Activated naive CD8-positive, alpha-beta T cell treated with anti-CD3 and anti-CD28 coated beads for 36 hours (primary cell): ENCODE measurements at regions not wholly inside any gene's neighbourhood (a gene's known extent, or its start where the extent isn't known, plus 50 kb on each side); places are given as distances from the start of the nearest gene placed in this dataset.
"Not testable (repeated sequence)": the region's sequence is repeated elsewhere in the genome, so short reads cannot be mapped to it uniquely, and the experiment has no call there.

Experiments used
- DNase-seq: peaks from one replicate; pipeline ENCODE4 v3.0.0; 2021
- H3K27ac Mint-ChIP-seq: one replicate; pipeline ENCODE4 v1.8.0; 2022; ENCODE audit warnings: mild to moderate bottlenecking, moderate library complexity, mixed read lengths
- H3K27me3 Mint-ChIP-seq: one replicate; pipeline ENCODE4 v1.8.0; 2022; ENCODE audit warnings: mild to moderate bottlenecking, mixed read lengths
- H3K36me3 Mint-ChIP-seq: one replicate; pipeline ENCODE4 v1.8.0; 2021; ENCODE audit warnings: mild to moderate bottlenecking, mixed read lengths
- H3K4me1 Mint-ChIP-seq: one replicate; pipeline ENCODE4 v1.8.0; 2021; ENCODE audit warnings: mixed read lengths
- H3K4me3 Mint-ChIP-seq: one replicate; pipeline ENCODE4 v1.8.0; 2022; ENCODE audit warnings: mild to moderate bottlenecking, moderate library complexity, mixed read lengths
- H3K9me3 Mint-ChIP-seq: one replicate; pipeline ENCODE4 v1.8.0; 2022; ENCODE audit warnings: mixed read lengths

DNA sequence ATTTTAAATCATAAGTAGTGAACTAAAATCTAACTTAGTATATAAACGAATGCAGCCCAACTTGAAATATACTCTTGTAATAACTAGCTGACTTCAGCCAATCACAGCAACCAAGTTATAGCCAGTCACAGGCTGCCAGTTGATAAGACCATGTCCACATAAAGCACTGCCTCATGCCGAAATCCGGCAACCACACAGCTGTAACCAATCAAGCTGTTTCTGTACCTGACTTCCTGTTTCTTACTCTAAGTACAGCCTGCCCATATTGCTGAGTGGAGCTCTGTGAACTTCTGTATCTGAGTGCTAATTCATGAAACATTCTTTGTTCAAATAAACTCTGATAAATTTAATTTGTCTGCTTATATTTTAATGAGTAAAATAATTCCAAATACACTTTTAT, 805.3 kb upstream of the EPHA5 start:
- DNase-seq, result no peak
- H3K4me1 Mint-ChIP-seq, result no peaks in the 10 kb centered on the region
- no peak overlapping the region for H3K4me3 Mint-ChIP-seq
- no peaks in the 10 kb centered on the region for H3K36me3 Mint-ChIP-seq
- no peak overlapping the region for H3K27ac Mint-ChIP-seq
- peaks cover 12% of the 10 kb centered on the region for H3K9me3 Mint-ChIP-seq
- H3K27me3 Mint-ChIP-seq, result no peaks in the 10 kb centered on the region

DNA sequence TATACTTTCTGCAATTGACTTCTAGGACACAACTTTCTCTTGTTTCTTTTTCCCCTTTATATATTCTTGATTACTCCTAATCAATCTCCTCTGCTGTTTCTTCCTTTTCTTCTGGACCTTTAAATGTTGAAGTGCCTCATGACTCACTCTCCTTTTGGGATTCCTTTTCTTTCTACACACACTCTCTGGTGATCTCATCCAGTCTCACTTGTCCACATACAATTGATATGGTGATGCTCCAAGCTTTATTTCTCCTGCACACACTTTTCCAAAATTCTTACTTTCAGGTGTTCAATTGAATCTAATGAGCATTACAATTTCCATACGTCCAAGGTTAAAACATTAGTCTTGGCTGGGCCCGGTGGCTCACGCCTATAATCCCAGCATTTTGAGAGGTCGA, 794.8 kb upstream of the EPHA5 start:
- Mint-ChIP-seq H3K9me3 (peaks cover 15% of the 10 kb centered on the region), H3K36me3 (no peaks in the 10 kb centered on the region)

DNA sequence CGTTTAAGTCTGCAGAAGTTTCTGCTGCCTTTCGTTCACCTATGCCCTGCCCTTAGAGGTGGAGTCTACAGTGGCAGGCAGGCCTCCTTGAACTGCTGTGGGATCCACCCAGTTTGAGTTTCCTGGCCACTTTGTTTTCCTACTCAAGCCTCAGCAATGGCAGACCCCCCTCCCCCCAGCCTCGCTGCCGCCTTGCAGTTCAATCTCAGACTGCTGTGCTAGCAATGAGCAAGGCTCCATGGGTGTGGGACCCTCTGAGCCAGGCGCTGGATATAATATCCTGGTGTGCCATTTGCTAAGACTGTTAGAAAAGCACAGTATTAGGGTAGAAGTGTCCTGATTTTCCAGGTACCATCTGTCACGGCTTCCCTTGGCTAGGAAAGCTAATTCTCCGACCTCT, 792.6 kb upstream of the EPHA5 start:
- H3K9me3 Mint-ChIP-seq, result peaks cover 17% of the 10 kb centered on the region
- not testable (repeated sequence) for H3K27me3 Mint-ChIP-seq, H3K36me3 Mint-ChIP-seq, DNase-seq, H3K4me3 Mint-ChIP-seq, H3K4me1 Mint-ChIP-seq, H3K27ac Mint-ChIP-seq

More for the DNA sequence above, 794.8 kb upstream of the EPHA5 start:
- Mint-ChIP-seq H3K27ac (no peak overlapping the region), H3K4me1 (no peaks in the 10 kb centered on the region), H3K4me3 (no peak overlapping the region), H3K27me3 (no peaks in the 10 kb centered on the region)
- DNase-seq, result no peak

DNA sequence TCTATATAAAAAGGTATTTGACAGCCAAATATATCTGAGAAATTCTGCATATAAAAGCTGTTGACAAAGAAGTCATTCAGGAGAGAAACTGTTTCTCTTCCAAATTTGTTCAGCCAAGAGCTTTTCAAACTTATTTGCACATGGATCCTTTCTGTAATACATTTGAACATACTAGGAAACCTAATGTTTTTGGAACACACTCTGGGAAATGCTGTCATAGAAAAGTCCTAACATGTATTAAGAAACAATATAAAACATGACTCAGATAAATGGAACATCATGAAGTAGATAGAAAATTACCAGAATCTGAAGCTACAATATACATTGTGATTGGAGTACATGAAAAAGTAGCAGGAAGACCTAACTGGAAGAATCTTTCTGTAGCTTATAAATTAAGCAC, 781.5 kb upstream of the EPHA5 start:
- Mint-ChIP-seq H3K27ac (no peak overlapping the region), H3K27me3 (no peaks in the 10 kb centered on the region), H3K4me3 (no peak overlapping the region), H3K4me1 (no peaks in the 10 kb centered on the region), H3K9me3 (peaks cover 5% of the 10 kb centered on the region), H3K36me3 (no peaks in the 10 kb centered on the region)
- no peak for DNase-seq

DNA sequence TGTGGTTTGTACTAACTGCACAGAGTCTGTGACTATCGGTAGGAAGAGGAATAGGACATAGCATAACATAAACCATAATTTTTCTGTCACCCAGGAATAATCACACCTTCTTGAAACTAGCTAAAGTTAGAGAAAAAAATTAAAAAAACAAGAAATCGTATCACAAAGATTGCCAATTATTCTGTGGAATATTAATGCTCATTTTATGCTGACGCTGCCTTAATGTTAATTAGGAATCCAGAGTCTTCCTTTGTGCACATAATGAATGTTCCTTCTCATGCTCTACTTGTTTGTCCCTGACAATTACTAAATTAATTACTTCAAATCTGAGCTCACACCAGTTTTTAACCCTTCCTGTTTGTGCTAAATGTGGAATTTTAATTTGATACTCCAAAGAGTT, 772.7 kb upstream of the EPHA5 start:
- H3K4me1 Mint-ChIP-seq, result no peaks in the 10 kb centered on the region
- H3K36me3 Mint-ChIP-seq, result no peaks in the 10 kb centered on the region
- DNase-seq, result no peak
- H3K9me3 Mint-ChIP-seq, result peaks cover 2% of the 10 kb centered on the region
- no peaks in the 10 kb centered on the region for H3K27me3 Mint-ChIP-seq
- H3K27ac Mint-ChIP-seq, result no peak overlapping the region
- H3K4me3 Mint-ChIP-seq, result no peak overlapping the region

DNA sequence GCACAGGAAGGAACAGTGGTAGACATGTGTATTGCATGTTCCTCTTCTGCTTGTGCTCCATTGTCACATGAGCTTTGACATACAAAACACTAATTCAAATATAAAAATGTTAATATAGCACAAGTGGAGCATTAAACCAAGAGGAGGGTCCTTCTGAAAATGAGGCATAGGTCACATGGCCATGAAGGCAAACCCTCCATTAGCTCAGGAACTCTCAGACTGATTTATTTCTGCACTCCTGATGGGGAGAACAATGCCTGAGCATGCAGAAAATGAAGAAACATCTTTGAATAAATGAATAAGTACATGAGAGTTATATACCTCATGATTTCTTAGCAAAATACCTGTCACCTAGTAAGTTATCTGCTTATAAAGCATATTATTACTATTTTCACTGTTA, 769.2 kb upstream of the EPHA5 start:
- Mint-ChIP-seq H3K27me3 (no peaks in the 10 kb centered on the region), H3K9me3 (peaks cover 5% of the 10 kb centered on the region), H3K27ac (no peak overlapping the region)

DNA sequence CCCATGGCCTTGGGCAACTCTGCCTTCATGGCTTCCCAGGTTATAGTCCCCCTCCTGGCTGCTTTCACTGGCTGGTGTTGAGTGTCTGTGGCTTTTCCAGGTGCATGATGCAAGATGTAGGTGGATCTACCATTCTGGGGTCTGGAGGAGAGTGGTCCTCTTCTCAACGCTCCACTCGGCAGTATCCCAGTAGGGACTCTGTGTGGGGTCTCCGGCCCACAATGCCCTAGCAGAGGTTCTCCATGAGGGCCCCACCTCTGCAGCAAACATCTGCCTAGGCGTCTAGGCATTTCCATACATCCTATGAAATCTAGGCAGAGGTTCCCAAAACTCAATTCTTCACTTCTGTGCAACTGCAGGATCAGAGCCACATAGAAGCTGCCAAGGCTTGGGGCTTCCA, 763.4 kb upstream of the EPHA5 start:
- H3K4me1 Mint-ChIP-seq, result no peaks in the 10 kb centered on the region
- no peak overlapping the region for H3K4me3 Mint-ChIP-seq
- DNase-seq, result no peak
- peaks cover 7% of the 10 kb centered on the region for H3K9me3 Mint-ChIP-seq
- no peaks in the 10 kb centered on the region for H3K27me3 Mint-ChIP-seq
- H3K36me3 Mint-ChIP-seq, result no peaks in the 10 kb centered on the region
- H3K27ac Mint-ChIP-seq, result no peak overlapping the region

More for the DNA sequence above, 769.2 kb upstream of the EPHA5 start:
- Mint-ChIP-seq H3K36me3 (no peaks in the 10 kb centered on the region), H3K4me3 (no peak overlapping the region), H3K4me1 (no peaks in the 10 kb centered on the region)
- no peak for DNase-seq

DNA sequence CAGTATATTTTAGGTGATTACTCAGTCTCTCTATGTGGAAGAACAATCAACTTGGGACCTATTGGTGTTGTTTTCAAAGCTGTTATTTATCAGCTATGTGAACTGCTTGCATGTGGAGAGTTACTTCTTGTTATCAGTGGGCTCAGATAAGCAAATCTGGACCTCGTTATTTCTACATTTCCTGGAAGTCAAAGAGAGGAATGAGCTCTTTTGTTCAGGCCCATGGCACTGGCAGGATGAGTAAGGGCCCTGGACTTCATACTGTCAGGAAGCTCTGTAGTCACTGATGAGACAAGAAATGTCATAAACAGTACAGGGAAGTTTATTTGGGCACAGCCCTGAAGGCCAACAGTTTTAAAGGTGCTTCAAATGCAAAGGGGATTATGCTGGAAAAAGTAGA, 760.6 kb upstream of the EPHA5 start:
- Mint-ChIP-seq H3K27ac (no peak overlapping the region), H3K4me3 (no peak overlapping the region)
- no peak for DNase-seq

DNA sequence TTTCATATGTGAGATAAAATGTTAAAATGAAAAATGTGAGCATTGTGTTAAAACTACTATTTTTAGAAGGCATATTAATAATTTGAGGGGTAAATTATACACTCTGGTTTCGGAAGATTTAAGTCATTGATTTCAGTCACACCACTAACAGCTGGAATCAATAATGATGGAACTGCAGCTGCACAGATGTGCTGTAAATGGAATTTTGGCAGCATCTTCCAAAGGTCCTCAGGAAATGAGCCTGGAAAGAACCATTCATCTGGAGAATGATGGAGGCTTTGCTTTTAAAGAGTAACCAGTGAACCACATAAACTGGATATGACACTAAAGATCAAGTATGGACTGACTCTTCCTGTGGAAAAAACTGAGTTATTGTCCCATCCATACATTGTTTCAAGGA, 759.0 kb upstream of the EPHA5 start:
- Mint-ChIP-seq H3K4me3 (no peak overlapping the region), H3K36me3 (no peaks in the 10 kb centered on the region)

More for the DNA sequence above, 760.6 kb upstream of the EPHA5 start:
- no peaks in the 10 kb centered on the region for H3K36me3 Mint-ChIP-seq
- H3K27me3 Mint-ChIP-seq, result no peaks in the 10 kb centered on the region
- H3K4me1 Mint-ChIP-seq, result no peaks in the 10 kb centered on the region
- peaks cover 5% of the 10 kb centered on the region for H3K9me3 Mint-ChIP-seq

DNA sequence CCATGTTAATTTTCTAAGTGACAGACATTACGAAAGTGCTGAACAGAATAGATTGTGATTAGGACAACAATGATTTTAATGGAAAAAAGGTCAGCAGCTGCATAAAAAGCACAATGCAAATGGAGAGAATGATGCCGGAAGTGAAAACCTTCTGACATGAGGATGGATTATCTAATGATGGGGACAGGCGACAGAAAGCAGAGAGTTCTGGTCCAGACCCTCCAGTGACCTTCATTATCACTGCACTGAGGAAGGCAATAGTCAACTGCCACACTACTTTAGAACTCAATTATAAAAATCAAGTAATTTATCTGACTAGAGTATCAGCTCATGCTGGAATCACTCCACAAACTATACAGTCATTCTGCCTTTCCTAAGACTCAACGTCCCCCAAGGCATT, 746.1 kb upstream of the EPHA5 start:
- no peak for DNase-seq
- H3K4me3 Mint-ChIP-seq, result no peak overlapping the region
- no peaks in the 10 kb centered on the region for H3K36me3 Mint-ChIP-seq
- no peaks in the 10 kb centered on the region for H3K27me3 Mint-ChIP-seq
- H3K9me3 Mint-ChIP-seq, result peaks cover 6% of the 10 kb centered on the region
- no peak overlapping the region for H3K27ac Mint-ChIP-seq
- no peaks in the 10 kb centered on the region for H3K4me1 Mint-ChIP-seq

More for the DNA sequence above, 759.0 kb upstream of the EPHA5 start:
- Mint-ChIP-seq H3K9me3 (peaks cover 5% of the 10 kb centered on the region), H3K27ac (no peak overlapping the region), H3K27me3 (no peaks in the 10 kb centered on the region), H3K4me1 (no peaks in the 10 kb centered on the region)
- no peak for DNase-seq

DNA sequence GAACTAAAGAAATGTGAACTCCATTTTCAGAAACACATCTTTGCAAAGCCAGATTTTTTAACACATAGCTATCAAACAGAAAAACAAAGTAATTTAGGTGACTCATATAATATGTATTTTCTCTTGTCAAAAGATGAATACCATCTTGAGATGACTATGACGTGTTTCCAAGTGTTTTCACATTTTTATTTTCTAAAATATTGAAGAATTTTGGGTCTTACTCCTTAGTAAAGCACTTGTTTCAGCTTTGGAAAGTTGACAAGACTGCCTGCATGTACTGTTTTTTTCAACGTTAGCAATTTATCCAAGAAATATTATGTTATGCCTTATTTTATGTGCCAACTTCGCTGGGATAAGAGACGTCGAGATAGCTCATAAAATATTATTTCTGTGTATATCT, 733.9 kb upstream of the EPHA5 start:
- H3K27ac Mint-ChIP-seq, result no peak overlapping the region
- no peak overlapping the region for H3K4me3 Mint-ChIP-seq

DNA sequence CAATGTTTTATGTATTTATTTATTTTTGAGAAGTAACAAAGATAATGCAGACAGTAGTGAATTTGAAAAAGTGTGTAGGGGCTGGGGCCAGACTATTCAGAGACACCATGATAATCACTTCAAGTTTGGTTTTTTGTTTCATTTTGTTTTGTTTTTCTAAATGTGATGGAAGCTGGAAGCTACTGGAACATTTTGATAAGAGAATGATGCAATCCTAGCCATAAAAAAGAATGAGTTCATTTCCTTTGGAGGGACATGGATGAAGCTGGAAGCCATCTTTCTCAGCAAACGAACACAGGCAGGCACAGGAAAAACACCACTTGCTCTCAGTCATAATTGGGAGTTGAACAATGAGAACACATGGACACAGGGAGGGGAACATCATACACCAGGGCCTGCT, 706.6 kb upstream of the EPHA5 start:
- Mint-ChIP-seq H3K4me3 (no peak overlapping the region), H3K36me3 (no peaks in the 10 kb centered on the region), H3K4me1 (no peaks in the 10 kb centered on the region), H3K27ac (no peak overlapping the region), H3K9me3 (peaks cover 5% of the 10 kb centered on the region), H3K27me3 (no peaks in the 10 kb centered on the region)
- no peak for DNase-seq

More for the DNA sequence above, 733.9 kb upstream of the EPHA5 start:
- Mint-ChIP-seq H3K27me3 (no peaks in the 10 kb centered on the region), H3K36me3 (no peaks in the 10 kb centered on the region), H3K9me3 (peaks cover 7% of the 10 kb centered on the region), H3K4me1 (no peaks in the 10 kb centered on the region)
- DNase-seq, result no peak

DNA sequence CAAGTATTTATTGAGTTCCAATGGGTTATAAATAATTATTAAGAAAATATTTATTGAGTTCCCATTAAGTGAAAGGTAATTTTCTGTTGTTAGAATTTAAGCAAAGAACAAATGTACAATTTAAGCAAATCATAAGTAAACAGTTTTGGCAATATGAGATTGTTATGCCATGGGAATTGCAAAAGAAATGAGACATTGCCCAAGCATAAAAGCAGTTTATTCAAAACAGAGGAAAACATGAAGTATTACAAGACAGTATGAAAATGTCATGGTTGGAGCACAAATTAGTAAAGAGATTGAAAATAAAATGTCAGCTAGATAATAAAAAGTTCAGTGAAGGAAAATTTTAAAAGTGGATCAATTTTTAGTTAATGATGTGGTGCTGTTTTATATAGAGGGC, 706.1 kb upstream of the EPHA5 start:
- DNase-seq, result no peak
- Mint-ChIP-seq H3K4me1 (no peaks in the 10 kb centered on the region), H3K27me3 (no peaks in the 10 kb centered on the region)

DNA sequence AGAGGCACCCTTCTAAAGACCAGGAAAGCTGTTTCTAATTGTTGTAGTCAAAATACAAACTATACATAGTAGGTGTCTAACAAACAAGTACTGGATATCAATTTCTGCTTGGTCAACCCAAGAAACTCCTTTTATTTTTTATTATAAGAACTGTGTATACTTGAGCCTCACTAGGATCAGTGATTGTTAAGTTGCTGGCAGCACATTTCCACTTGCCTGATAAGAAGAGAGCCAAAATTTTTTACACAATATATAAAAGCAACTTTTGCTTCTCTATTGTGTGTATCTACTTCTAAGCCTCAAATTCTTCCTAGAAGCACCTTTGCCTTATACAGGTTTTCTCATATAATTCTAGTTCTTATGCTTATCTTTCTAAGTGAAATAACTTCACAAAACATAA, 703.0 kb upstream of the EPHA5 start:
- no peak for DNase-seq
- no peak overlapping the region for H3K27ac Mint-ChIP-seq
- H3K9me3 Mint-ChIP-seq, result peaks cover 4% of the 10 kb centered on the region
- no peaks in the 10 kb centered on the region for H3K27me3 Mint-ChIP-seq
- no peaks in the 10 kb centered on the region for H3K4me1 Mint-ChIP-seq
- no peak overlapping the region for H3K4me3 Mint-ChIP-seq
- no peaks in the 10 kb centered on the region for H3K36me3 Mint-ChIP-seq

More for the DNA sequence above, 706.1 kb upstream of the EPHA5 start:
- H3K9me3 Mint-ChIP-seq, result peaks cover 4% of the 10 kb centered on the region
- H3K27ac Mint-ChIP-seq, result no peak overlapping the region
- H3K36me3 Mint-ChIP-seq, result no peaks in the 10 kb centered on the region
- H3K4me3 Mint-ChIP-seq, result no peak overlapping the region

DNA sequence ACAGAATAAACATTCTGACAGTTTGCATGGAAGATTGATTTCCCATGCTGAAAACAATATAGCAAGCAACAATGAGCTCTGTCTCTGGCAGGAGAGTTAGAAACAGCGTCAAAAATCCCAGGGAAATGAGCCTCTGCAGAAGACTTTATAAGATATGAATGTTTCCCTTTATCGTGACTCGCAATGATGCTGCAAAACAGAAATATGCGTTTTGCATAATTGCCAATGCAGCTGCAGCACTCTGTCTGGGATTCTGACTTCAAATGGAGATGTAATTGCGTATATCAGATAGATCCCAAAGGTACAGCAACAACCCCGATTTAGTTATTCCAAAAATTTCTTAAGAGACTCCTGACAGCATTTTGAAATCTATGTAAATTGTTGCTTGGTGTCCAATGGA, 702.4 kb upstream of the EPHA5 start:
- H3K9me3 Mint-ChIP-seq, result peaks cover 4% of the 10 kb centered on the region
- no peaks in the 10 kb centered on the region for H3K27me3 Mint-ChIP-seq
- H3K27ac Mint-ChIP-seq, result no peak overlapping the region
- H3K36me3 Mint-ChIP-seq, result no peaks in the 10 kb centered on the region
- no peak overlapping the region for H3K4me3 Mint-ChIP-seq
- no peaks in the 10 kb centered on the region for H3K4me1 Mint-ChIP-seq
- DNase-seq, result no peak

DNA sequence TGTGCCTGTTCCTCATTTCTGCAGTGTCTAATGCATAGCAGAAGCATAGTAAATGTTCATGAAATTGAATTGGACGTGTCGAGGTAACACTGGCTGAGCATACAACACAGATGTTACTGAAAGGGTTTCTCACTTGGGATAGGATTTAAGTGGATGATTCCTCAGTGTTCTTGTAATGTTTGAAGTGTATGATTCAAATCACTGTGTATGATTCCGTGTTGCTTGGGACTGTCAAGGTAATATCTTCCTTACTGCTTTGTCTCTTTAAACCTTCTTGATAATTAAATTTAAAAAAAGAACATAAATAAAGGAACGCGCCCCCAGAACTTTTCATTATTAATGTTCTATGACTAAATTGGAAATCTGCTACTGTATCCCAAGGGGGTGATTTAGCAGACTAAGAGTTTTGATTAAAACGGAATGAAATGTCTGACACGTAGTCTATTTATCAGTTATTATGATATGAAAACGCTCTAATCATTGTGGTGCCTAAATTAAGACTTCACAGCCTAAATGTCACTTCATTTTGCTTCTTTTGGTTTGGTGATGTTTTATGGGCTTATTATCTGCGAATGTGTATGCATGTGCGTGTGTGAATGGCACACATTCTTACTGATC, 696.9 kb upstream of the EPHA5 start:
- Mint-ChIP-seq H3K4me3 (no peak overlapping the region), H3K36me3 (no peaks in the 10 kb centered on the region), H3K4me1 (no peaks in the 10 kb centered on the region), H3K27me3 (no peaks in the 10 kb centered on the region), H3K27ac (no peak overlapping the region), H3K9me3 (peaks cover 2% of the 10 kb centered on the region)
- DNase-seq, result no peak
